Neural cell (in vitro differentiated cells): ENCODE measurements at regions not wholly inside any gene's neighbourhood (a gene's known extent, or its start where the extent isn't known, plus 50 kb on each side); places are given as distances from the start of the nearest gene placed in this dataset.
"Not testable (repeated sequence)": the region's sequence is repeated elsewhere in the genome, so short reads cannot be mapped to it uniquely, and the experiment has no call there.

Source experiments
- H2AFZ ChIP-seq: fragments of 200-600, 300-800 bp; sonication (generic), shearing (Covaris generic); 2 replicates; pipeline ENCODE4 v1.6.0; 2014; ENCODE audit warnings: low read depth, mild to moderate bottlenecking, antibody characterized with exemption, low read length, moderate library complexity
- H3F3A ChIP-seq: fragments of 200-600 bp; shearing (Covaris generic); 2 replicates; pipeline ENCODE4 v1.6.1; 2016; ENCODE audit warnings: mild to moderate bottlenecking, moderate library complexity, mixed read lengths, antibody characterized with exemption, low read length; ENCODE audit not compliant: insufficient read depth, poor library complexity, severe bottlenecking
- H3K27ac ChIP-seq: fragments of 200-600, 300-800 bp; sonication (generic), shearing (Covaris generic); 2 replicates; pipeline ENCODE4 v1.5.1; 2014; ENCODE audit warnings: mild to moderate bottlenecking, low read length, moderate library complexity
- H3K27me3 ChIP-seq: fragments of 300-800, 200-600 bp; sonication (generic), shearing (Covaris generic); 2 replicates; pipeline ENCODE4 v1.6.0; 2014; ENCODE audit warnings: mild to moderate bottlenecking, low read depth, low read length, moderate library complexity; ENCODE audit not compliant: insufficient read depth
- H3K36me3 ChIP-seq: fragments of 300-800, 200-600 bp; sonication (generic), shearing (Covaris generic); 2 replicates; pipeline ENCODE4 v1.5.1; 2014; ENCODE audit warnings: mild to moderate bottlenecking, antibody characterized with exemption, low read length, moderate library complexity; ENCODE audit not compliant: insufficient read depth
- H3K4me2 ChIP-seq: fragments of 300-800, 200-600 bp; sonication (generic), shearing (Covaris generic); 2 replicates; pipeline ENCODE4 v1.6.0; 2014; ENCODE audit warnings: mild to moderate bottlenecking, low read length
- H3K4me3 ChIP-seq: fragments of 300-800, 200-600 bp; sonication (generic), shearing (Covaris generic); 2 replicates; pipeline ENCODE4 v1.5.1; 2014; ENCODE audit warnings: mild to moderate bottlenecking, low read length, moderate library complexity
- H3K79me2 ChIP-seq: fragments of 200-600 bp; shearing (Covaris generic); replicated peaks from 2 replicates; pipeline ENCODE4 v1.6.0; 2014; ENCODE audit warnings: mild to moderate bottlenecking, low read length, moderate library complexity; ENCODE audit not compliant: insufficient read depth
- H3K9ac ChIP-seq: fragments of 300-800, 200-600 bp; sonication (generic), shearing (Covaris generic); 2 replicates; pipeline ENCODE4 v1.6.1; 2016; ENCODE audit warnings: mild to moderate bottlenecking, low read length, mixed read lengths
- H3K9me2 ChIP-seq: fragments of 200-600 bp; shearing (Covaris generic); 2 replicates; pipeline ENCODE4 v1.6.1; 2016; ENCODE audit warnings: mild to moderate bottlenecking, low read length, mixed read lengths; ENCODE audit not compliant: insufficient read depth
- H3K9me3 ChIP-seq: fragments of 200-600, 300-800 bp; sonication (generic), shearing (Covaris generic); 2 replicates; pipeline ENCODE4 v1.6.1; 2016; ENCODE audit warnings: mild to moderate bottlenecking, mixed run types, low read length, moderate library complexity, mixed read lengths
- H4K20me1 ChIP-seq: fragments of 200-600 bp; shearing (Covaris generic); 2 replicates; pipeline ENCODE4 v1.6.1; 2016; ENCODE audit warnings: mild to moderate bottlenecking, mixed run types; ENCODE audit not compliant: insufficient read depth
- CTCF ChIP-seq: fragments of 450-650 bp; IDR thresholded peaks from 2 replicates; pipeline ENCODE4 v1.5.1; 2014; ENCODE audit warnings: antibody characterized with exemption, mild to moderate bottlenecking, moderate library complexity; ENCODE audit not compliant: poor library complexity, severe bottlenecking
- EP300 ChIP-seq: fragments of 450-650 bp; conservative IDR thresholded peaks from 2 replicates; pipeline ENCODE4 v1.6.1; 2014; ENCODE audit warnings: antibody characterized with exemption, mild to moderate bottlenecking, moderate library complexity; ENCODE audit not compliant: poor library complexity, severe bottlenecking
- EZH2 ChIP-seq: fragments of 200-600, 300-800 bp; shearing (Covaris generic), sonication (generic); IDR thresholded peaks from 2 replicates; pipeline ENCODE4 v1.6.1; 2014; ENCODE audit warnings: antibody characterized with exemption, low read length, borderline replicate concordance, mild to moderate bottlenecking; ENCODE audit not compliant: insufficient read depth, poor library complexity, severe bottlenecking
- MXI1 ChIP-seq: fragments of 450-650 bp; conservative IDR thresholded peaks from 2 replicates; pipeline ENCODE4 v1.6.1; 2014; ENCODE audit warnings: antibody characterized with exemption, mild to moderate bottlenecking; ENCODE audit not compliant: poor library complexity, severe bottlenecking
- POLR2AphosphoS5 ChIP-seq: IDR thresholded peaks from 2 replicates; pipeline ENCODE4 v1.6.1; 2012
- RAD21 ChIP-seq: fragments of 450-650 bp; conservative IDR thresholded peaks from 2 replicates; pipeline ENCODE4 v1.6.1; 2014; ENCODE audit warnings: antibody characterized with exemption, mild to moderate bottlenecking, moderate library complexity
- REST ChIP-seq: IDR thresholded peaks from 2 replicates; pipeline ENCODE4 v1.6.1; 2012; ENCODE audit warnings: borderline replicate concordance
- SMC3 ChIP-seq: fragments of 450-650 bp; conservative IDR thresholded peaks from 2 replicates; pipeline ENCODE4 v1.6.1; 2014; ENCODE audit warnings: antibody characterized with exemption, mild to moderate bottlenecking, moderate library complexity; ENCODE audit not compliant: poor library complexity
- TAF1 ChIP-seq: IDR thresholded peaks from 2 replicates; pipeline ENCODE4 v1.6.1; 2012; ENCODE audit warnings: low read depth

GRCh38 chrX:142295190-142295589, 90.1 kb upstream of the MAGEC2 start:
- Histone ChIP-seq H3F3A (no peaks in the 10 kb centered on the region), H4K20me1 (no peaks in the 10 kb centered on the region), H3K9me3 (no peaks in the 10 kb centered on the region), H3K79me2 (no peaks in the 10 kb centered on the region), H3K9ac (no peak overlapping the region), H3K9me2 (no peaks in the 10 kb centered on the region), H3K27ac (no peak overlapping the region), H2AFZ (no peak overlapping the region), H3K36me3 (no peaks in the 10 kb centered on the region), H3K4me3 (no peak overlapping the region), H3K27me3 (no peaks in the 10 kb centered on the region), H3K4me2 (no peak overlapping the region)
- no peak for TF ChIP-seq MXI1
- no peak for TF ChIP-seq TAF1

- H3K9me3 ChIP-seq, H3F3A ChIP-seq, H3K27ac ChIP-seq, H3K27me3 ChIP-seq, H3K4me2 ChIP-seq, H3K4me3 ChIP-seq, H3K9ac ChIP-seq, H3K9me2 ChIP-seq, H4K20me1 ChIP-seq, H3K79me2 ChIP-seq, H3K36me3 ChIP-seq, H2AFZ ChIP-seq: not testable (repeated sequence)
Measured at GRCh38 chrX:142270166-142270565, 65.1 kb upstream of the MAGEC2 start.

GRCh38 chrX:142266417-142266816, 61.3 kb upstream of the MAGEC2 start:
- no peak overlapping the region for H3K9ac ChIP-seq
- H3F3A ChIP-seq = no peaks in the 10 kb centered on the region
- no peak overlapping the region for H3K4me3 ChIP-seq
- H3K36me3 ChIP-seq = no peaks in the 10 kb centered on the region
- no peaks in the 10 kb centered on the region for H3K9me2 ChIP-seq
- H3K79me2 ChIP-seq = no peaks in the 10 kb centered on the region
- H3K4me2 ChIP-seq = no peak overlapping the region
- no peak overlapping the region for H2AFZ ChIP-seq
- no peaks in the 10 kb centered on the region for H4K20me1 ChIP-seq
- TF ChIP-seq SMC3 (no peak), MXI1 (no peak), REST (no peak), RAD21 (no peak), EZH2 (no peak), CTCF (no peak), TAF1 (no peak), EP300 (no peak), POLR2AphosphoS5 (no peak)
- no peaks in the 10 kb centered on the region for H3K9me3 ChIP-seq
- H3K27ac ChIP-seq = no peak overlapping the region
- no peaks in the 10 kb centered on the region for H3K27me3 ChIP-seq

- H3K27ac ChIP-seq, H3F3A ChIP-seq, H3K4me2 ChIP-seq, H3K9me2 ChIP-seq, H3K9ac ChIP-seq, H4K20me1 ChIP-seq, H3K36me3 ChIP-seq, H3K4me3 ChIP-seq, H3K9me3 ChIP-seq, H3K27me3 ChIP-seq, H3K79me2 ChIP-seq, H2AFZ ChIP-seq: not testable (repeated sequence)
Measured at GRCh38 chrX:142265549-142265948, 60.5 kb upstream of the MAGEC2 start.
